B cell (primary cell): ENCODE measurements at regions not wholly inside any gene's neighbourhood (a gene's known extent, or its start where the extent isn't known, plus 50 kb on each side); places are given as distances from the start of the nearest gene placed in this dataset.

Experiments
- EZH2 ChIP-seq: IDR thresholded peaks from 2 replicates; pipeline ENCODE4 v1.6.1; 2012; ENCODE audit warnings: borderline replicate concordance, low read depth, mild to moderate bottlenecking, moderate library complexity, low read length; ENCODE audit not compliant: insufficient read depth, poor library complexity, severe bottlenecking
- TF ChIP-seq, protein P1 (sequence below): fragments of 200-600 bp; IDR thresholded peaks from one replicate; pipeline ENCODE4 v1.8.0; 2022; ENCODE audit warnings: antibody characterized with exemption, mild to moderate bottlenecking

DNA sequence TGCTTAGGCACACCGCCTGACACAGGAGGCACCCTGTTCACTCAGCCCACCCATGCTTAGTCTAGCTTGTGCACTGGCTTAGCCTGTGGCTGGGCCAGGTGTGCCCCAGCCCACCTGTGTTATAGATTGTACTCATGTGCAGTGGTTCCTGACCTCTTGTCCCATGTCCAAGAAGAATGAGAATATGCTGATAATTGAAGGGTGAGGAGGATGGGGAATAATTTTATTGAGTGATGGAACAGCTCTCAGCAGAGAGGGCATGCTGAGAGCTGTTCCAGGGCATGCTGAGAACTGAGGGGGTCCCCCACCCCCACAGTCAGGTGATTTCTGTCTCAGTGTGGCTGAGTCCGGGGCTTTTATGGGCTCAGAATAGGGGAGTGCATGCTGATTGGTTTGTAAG, 395.9 kb downstream of the FUT8 start:
- TF ChIP-seq, protein P1, sequence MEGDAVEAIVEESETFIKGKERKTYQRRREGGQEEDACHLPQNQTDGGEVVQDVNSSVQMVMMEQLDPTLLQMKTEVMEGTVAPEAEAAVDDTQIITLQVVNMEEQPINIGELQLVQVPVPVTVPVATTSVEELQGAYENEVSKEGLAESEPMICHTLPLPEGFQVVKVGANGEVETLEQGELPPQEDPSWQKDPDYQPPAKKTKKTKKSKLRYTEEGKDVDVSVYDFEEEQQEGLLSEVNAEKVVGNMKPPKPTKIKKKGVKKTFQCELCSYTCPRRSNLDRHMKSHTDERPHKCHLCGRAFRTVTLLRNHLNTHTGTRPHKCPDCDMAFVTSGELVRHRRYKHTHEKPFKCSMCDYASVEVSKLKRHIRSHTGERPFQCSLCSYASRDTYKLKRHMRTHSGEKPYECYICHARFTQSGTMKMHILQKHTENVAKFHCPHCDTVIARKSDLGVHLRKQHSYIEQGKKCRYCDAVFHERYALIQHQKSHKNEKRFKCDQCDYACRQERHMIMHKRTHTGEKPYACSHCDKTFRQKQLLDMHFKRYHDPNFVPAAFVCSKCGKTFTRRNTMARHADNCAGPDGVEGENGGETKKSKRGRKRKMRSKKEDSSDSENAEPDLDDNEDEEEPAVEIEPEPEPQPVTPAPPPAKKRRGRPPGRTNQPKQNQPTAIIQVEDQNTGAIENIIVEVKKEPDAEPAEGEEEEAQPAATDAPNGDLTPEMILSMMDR = no peak
- TF ChIP-seq EZH2 = no peak
